Fibroblast of villous mesenchyme (primary cell): ENCODE measurements at regions not wholly inside any gene's neighbourhood (a gene's known extent, or its start where the extent isn't known, plus 50 kb on each side); places are given as distances from the start of the nearest gene placed in this dataset.
"Not testable (repeated sequence)": the region's sequence is repeated elsewhere in the genome, so short reads cannot be mapped to it uniquely, and the experiment has no call there.

Experiments
- DNase-seq: peaks from one replicate; pipeline ENCODE4 v3.0.0-alpha.2; 2010; ENCODE audit warnings: low read depth
- H3K4me3 ChIP-seq: 2 replicates; pipeline ENCODE4 v1.5.1; 2011; ENCODE audit warnings: low read depth, mild to moderate bottlenecking, low read length
- CTCF ChIP-seq: IDR thresholded peaks from 2 replicates; pipeline ENCODE4 v1.5.1; 2012; ENCODE audit warnings: low read depth, mild to moderate bottlenecking, low read length; ENCODE audit not compliant: insufficient read depth

GRCh38 chr17:30719131-30719973 lies 105.1 kb downstream of the CRLF3 start:
- not testable (repeated sequence) for H3K4me3 ChIP-seq
- peak; percentile 61 for TF ChIP-seq CTCF
- peak; percentile 60 for DNase-seq

- DNase-seq, H3K4me3 ChIP-seq: not testable (repeated sequence)
Observed at GRCh38 chr17:30718691-30719090, 105.8 kb downstream of the CRLF3 start.

- H3K4me3 ChIP-seq, DNase-seq: not testable (repeated sequence)
Observed at GRCh38 chr17:30718099-30718447, 106.4 kb downstream of the CRLF3 start.

- H3K4me3 ChIP-seq: no peak overlapping the region
- TF ChIP-seq CTCF: no peak
- no peak for DNase-seq
Observed at GRCh38 chr17:30717291-30718098, 107.0 kb downstream of the CRLF3 start.

GRCh38 chr17:30716461-30717290 lies 107.8 kb downstream of the CRLF3 start:
- peak; percentile 17 for TF ChIP-seq CTCF
- H3K4me3 ChIP-seq: no peak overlapping the region
- peak; percentile 16 for DNase-seq

- peak; percentile 71 for DNase-seq
- TF ChIP-seq CTCF: peak; percentile 74
- not testable (repeated sequence) for H3K4me3 ChIP-seq
Observed at GRCh38 chr17:30714825-30715622, 109.5 kb downstream of the CRLF3 start.

- DNase-seq, H3K4me3 ChIP-seq: not testable (repeated sequence)
Observed at GRCh38 chr17:30713805-30714204, 110.7 kb downstream of the CRLF3 start.

GRCh38 chr17:30712859-30713258 lies 111.6 kb downstream of the CRLF3 start:
- not testable (repeated sequence) for DNase-seq, H3K4me3 ChIP-seq

GRCh38 chr17:30711626-30712507 lies 112.6 kb downstream of the CRLF3 start:
- H3K4me3 ChIP-seq, DNase-seq: not testable (repeated sequence)

GRCh38 chr17:30711176-30711575 lies 113.3 kb downstream of the CRLF3 start:
- DNase-seq, H3K4me3 ChIP-seq: not testable (repeated sequence)

- H3K4me3 ChIP-seq: peak overlapping the region; percentile 63
Observed at GRCh38 chr17:30710276-30711088, 114.0 kb downstream of the CRLF3 start.

More at GRCh38 chr17:30710276-30711088, 114.0 kb downstream of the CRLF3 start:
- DNase-seq: not testable (repeated sequence)
